ENCODE measurements at regions not wholly inside any gene's neighbourhood (a gene's known extent, or its start where the extent isn't known, plus 50 kb on each side); places are given as distances from the start of the nearest gene placed in this dataset.
"Not testable (repeated sequence)": the region's sequence is repeated elsewhere in the genome, so short reads cannot be mapped to it uniquely, and the experiment has no call there.

DNA sequence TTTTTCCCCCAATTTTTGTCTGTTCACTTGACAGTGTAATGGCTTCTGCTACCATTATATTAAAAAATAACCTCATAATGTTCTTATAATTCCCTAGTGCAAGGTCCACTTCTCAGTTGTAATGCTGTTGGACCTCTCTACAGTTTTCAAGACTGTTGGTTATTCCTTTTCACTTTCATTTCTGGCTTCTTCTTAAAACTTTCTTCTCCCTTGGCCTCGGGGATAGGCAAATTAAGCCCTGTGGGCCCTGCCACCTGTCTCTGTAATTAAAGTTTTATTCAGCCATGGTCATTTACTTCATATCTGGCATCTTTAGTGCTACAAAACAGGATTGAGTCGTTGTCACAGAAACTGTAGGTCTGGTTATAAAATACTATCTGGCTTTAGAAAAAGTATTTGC lies 313.5 kb downstream of the KLF12 start:
- no peak overlapping the region for H3K4me2 ChIP-seq
- TF ChIP-seq Cebpa-rat (IDR thresholded peaks at IDR 0.05), result no peak
- H3K9ac ChIP-seq, result no peak overlapping the region
- peaks cover 0 to 6% (median 0%) of the 10 kb centered on the region in 11 experiments; a peak in 1 of 22 replicates for H3K9me3 ChIP-seq (replicated peaks in 1 of 11)
- no peaks in the 10 kb centered on the region; a peak in 1 of 22 replicates for H4K20me1 ChIP-seq
- H3K36me3 ChIP-seq, result peaks cover 0 to 38% (median 19%) of the 10 kb centered on the region in 11 experiments; a peak in 14 of 22 replicates
- no peaks in the 10 kb centered on the region for H3K4me1 ChIP-seq
- no peak overlapping the region for H3K27ac ChIP-seq
- no peak overlapping the region for H3K4me3 ChIP-seq
- H3K27me3 ChIP-seq, result no peaks in the 10 kb centered on the region

DNA sequence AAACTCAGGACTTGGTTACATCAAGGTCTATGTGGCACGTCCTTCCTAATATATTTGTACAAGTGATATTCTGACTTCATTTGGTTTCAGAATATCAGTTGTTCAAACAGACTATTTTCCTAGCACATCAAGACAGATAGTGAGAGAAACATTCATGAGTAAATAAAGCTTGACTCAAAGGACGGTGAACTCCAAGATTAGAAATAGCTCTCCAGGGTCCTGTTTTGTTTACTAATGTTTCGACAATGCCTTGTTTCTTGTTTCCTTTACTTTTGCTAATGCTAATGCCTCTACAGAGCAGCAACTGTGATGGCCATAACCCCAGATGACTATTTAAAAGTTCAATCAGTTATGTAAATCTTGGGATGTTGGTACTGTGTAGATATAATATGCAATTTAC lies 313.9 kb downstream of the KLF12 start:
- no peaks in the 10 kb centered on the region; a peak in 1 of 22 replicates for H4K20me1 ChIP-seq
- peaks cover 0 to 5% (median 0%) of the 10 kb centered on the region in 11 experiments; a peak in 1 of 22 replicates for H3K9me3 ChIP-seq (replicated peaks in 1 of 11)
- no peaks in the 10 kb centered on the region for H3K27me3 ChIP-seq
- TF ChIP-seq Cebpa-rat (IDR thresholded peaks at IDR 0.05), result no peak
- no peak overlapping the region for H3K4me2 ChIP-seq
- H3K36me3 ChIP-seq, result peaks cover 0 to 34% (median 15%) of the 10 kb centered on the region in 11 experiments; a peak in 14 of 22 replicates
- no peak overlapping the region for H3K4me3 ChIP-seq
- H3K4me1 ChIP-seq, result no peaks in the 10 kb centered on the region
- H3K9ac ChIP-seq, result no peak overlapping the region
- H3K27ac ChIP-seq, result no peak overlapping the region

DNA sequence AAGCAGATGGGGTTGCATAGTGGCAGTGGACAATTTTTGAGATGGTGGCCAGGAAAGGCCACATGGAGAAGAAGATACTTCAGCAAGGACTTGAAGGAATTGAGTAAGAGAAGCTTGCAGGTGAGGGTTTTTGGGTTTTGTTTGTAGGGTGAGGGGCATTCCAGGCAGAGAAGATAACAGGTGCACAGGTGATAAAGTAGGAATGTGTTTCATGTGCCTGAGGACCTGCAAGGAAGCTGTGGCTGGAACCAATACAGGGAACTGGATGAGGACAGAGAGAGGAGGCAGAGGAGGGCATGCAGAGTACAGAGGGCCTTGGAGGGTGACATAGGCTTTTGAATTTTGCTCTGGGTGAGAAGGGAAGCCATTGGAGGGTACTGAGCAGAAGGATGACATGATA lies 314.5 kb downstream of the KLF12 start:
- Histone ChIP-seq H3K27me3 (no peaks in the 10 kb centered on the region), H3K4me3 (no peak overlapping the region), H4K20me1 (no peaks in the 10 kb centered on the region; a peak in 1 of 22 replicates), H3K27ac (no peak overlapping the region), H3K4me1 (no peaks in the 10 kb centered on the region), H3K9me3 (replicated peaks in 1 of 11) (no peaks in the 10 kb centered on the region), H3K36me3 (peaks cover 0 to 28% (median 15%) of the 10 kb centered on the region in 11 experiments; a peak in 13 of 22 replicates), H3K9ac (no peak overlapping the region), H3K4me2 (no peak overlapping the region)
- no peak for TF ChIP-seq Cebpa-rat (IDR thresholded peaks at IDR 0.05)

DNA sequence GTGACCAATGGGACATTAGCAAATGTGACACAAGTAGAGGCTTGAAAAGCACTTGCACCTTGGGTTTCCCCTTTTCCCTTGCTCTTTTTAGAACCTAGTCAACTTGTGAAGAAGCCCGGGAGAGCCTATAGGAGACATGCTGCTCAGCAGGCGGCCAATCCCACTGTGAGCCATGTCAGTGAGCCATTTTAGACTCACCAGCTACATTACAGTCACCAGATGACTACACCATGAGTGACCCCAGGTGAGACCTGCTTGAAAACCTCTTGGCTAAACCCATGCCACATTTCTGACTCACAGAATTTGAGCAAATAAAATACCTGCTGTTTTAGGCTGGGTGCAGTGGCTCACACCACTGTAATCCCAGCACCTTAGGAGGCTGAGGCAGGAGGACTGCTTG lies 317.5 kb downstream of the KLF12 start:
- Histone ChIP-seq H3K9ac (no peak overlapping the region), H3K36me3 (peaks cover 0 to 36% (median 20%) of the 10 kb centered on the region in 11 experiments; a peak in 15 of 22 replicates), H3K9me3 (replicated peaks in 1 of 11) (no peaks in the 10 kb centered on the region), H3K27me3 (no peaks in the 10 kb centered on the region), H4K20me1 (no peaks in the 10 kb centered on the region; a peak in 1 of 22 replicates), H3K4me2 (no peak overlapping the region), H3K27ac (no peak overlapping the region), H3K4me1 (no peaks in the 10 kb centered on the region), H3K4me3 (no peak overlapping the region)
- no peak for TF ChIP-seq Cebpa-rat (IDR thresholded peaks at IDR 0.05)

DNA sequence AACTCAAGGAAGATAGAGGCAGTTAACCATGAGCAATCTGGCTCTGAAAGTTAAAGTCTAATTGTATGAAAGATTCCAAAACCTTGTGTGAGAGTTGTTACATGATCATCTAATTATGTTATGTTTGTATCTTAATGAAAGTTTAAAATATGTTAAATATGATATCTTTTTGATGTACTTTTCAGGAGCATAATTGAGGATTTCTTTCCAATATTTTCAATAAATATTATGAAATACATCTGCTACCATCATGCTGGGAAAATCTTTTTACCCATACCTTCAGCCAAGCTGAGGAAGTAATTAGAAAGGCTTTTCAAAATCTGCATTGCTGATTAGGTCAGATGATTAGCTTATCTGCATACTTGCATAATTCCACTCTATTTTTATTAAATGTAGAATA lies 318.4 kb downstream of the KLF12 start:
- Histone ChIP-seq H3K27ac (no peak overlapping the region), H3K27me3 (no peaks in the 10 kb centered on the region), H3K36me3 (peaks cover 0 to 36% (median 20%) of the 10 kb centered on the region in 11 experiments; a peak in 15 of 22 replicates), H4K20me1 (no peaks in the 10 kb centered on the region; a peak in 1 of 22 replicates), H3K4me2 (no peak overlapping the region), H3K4me3 (no peak overlapping the region), H3K9ac (no peak overlapping the region), H3K9me3 (replicated peaks in 1 of 11) (no peaks in the 10 kb centered on the region), H3K4me1 (no peaks in the 10 kb centered on the region)
- TF ChIP-seq Cebpa-rat (IDR thresholded peaks at IDR 0.05), result no peak

DNA sequence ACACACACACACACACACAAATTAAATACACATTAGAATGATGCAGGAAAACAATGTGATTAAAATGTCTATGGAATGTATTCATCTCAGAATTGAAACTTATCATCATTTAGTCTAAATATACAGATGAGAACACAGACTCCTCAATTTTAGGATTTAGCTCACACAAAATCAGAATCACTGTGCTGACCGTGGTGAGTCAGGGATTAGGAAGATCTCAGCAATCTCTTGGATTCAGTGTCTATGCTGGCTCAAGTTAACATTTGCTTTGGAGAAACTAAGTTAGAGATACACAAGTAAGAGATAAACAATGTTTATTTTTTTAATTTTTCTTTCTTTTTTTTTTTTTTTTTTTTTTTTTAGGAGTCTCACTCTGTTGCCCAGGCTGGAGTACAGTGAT lies 323.6 kb downstream of the KLF12 start:
- no peak overlapping the region for H3K27ac ChIP-seq
- no peak overlapping the region for H3K9ac ChIP-seq
- no peak overlapping the region for H3K4me3 ChIP-seq
- TF ChIP-seq Cebpa-rat (IDR thresholded peaks at IDR 0.05), result no peak
- H3K36me3 ChIP-seq, result peaks cover 4 to 45% (median 14%) of the 10 kb centered on the region in 11 experiments; a peak in 16 of 22 replicates
- H3K9me3 ChIP-seq (replicated peaks in 1 of 11), result peaks cover 0 to 4% (median 0%) of the 10 kb centered on the region in 11 experiments; a peak in 1 of 22 replicates
- no peaks in the 10 kb centered on the region for H3K4me1 ChIP-seq
- H3K4me2 ChIP-seq, result no peak overlapping the region
- H3K27me3 ChIP-seq, result no peaks in the 10 kb centered on the region
- H4K20me1 ChIP-seq, result no peaks in the 10 kb centered on the region

DNA sequence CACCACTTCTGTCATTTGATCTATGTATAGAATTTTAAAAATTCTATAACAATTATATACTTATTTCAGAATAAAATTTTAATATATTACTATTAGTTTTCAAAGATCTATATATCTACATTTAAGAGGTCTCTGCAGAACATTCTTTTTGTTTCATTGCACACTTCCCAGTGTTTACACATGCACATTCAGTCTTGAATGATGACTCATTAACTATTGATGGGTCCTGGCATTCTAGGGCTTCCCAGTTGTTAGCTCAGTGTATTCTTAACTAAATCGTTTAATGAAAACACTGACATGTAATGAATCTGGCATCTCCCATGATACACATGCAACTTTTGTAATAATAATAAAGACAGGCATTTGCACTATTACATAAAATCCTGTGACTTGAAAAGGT lies 324.6 kb downstream of the KLF12 start:
- peaks cover 0 to 4% (median 0%) of the 10 kb centered on the region in 11 experiments; a peak in 1 of 22 replicates for H3K9me3 ChIP-seq (replicated peaks in 1 of 11)
- H3K36me3 ChIP-seq, result peaks cover 4 to 48% (median 14%) of the 10 kb centered on the region in 11 experiments; a peak in 16 of 22 replicates
- H3K9ac ChIP-seq, result no peak overlapping the region
- TF ChIP-seq Cebpa-rat (IDR thresholded peaks at IDR 0.05), result no peak
- no peak overlapping the region for H3K27ac ChIP-seq
- H3K4me2 ChIP-seq, result no peak overlapping the region
- no peaks in the 10 kb centered on the region for H3K27me3 ChIP-seq
- no peaks in the 10 kb centered on the region for H3K4me1 ChIP-seq
- H4K20me1 ChIP-seq, result no peaks in the 10 kb centered on the region
- no peak overlapping the region for H3K4me3 ChIP-seq

DNA sequence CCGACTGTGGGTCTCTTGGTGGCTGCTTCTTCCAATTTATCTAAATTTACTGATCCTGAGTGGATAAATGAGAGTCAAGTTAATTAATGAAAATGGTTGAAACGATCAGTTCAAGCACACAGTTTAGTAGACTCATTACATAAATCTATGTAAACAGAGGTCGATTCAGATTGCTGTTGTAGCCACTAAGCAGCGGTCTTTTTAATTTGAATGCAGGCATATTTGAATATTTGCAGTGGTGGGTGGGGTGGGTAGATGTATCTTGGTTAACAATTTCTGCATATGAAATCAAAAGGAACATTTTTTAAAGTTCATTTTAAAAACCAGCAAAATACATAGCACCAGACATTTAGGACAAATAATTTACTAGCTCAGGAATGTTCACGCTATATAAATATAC lies 325.9 kb downstream of the KLF12 start:
- Histone ChIP-seq H4K20me1 (no peaks in the 10 kb centered on the region), H3K36me3 (peaks cover 4 to 55% (median 13%) of the 10 kb centered on the region in 11 experiments; a peak in 16 of 22 replicates), H3K27me3 (no peaks in the 10 kb centered on the region), H3K27ac (no peak overlapping the region), H3K4me1 (no peaks in the 10 kb centered on the region), H3K4me2 (no peak overlapping the region), H3K4me3 (no peak overlapping the region), H3K9me3 (replicated peaks in 1 of 11) (peaks cover 0 to 4% (median 0%) of the 10 kb centered on the region in 11 experiments; a peak in 1 of 22 replicates), H3K9ac (no peak overlapping the region)
- TF ChIP-seq Cebpa-rat (IDR thresholded peaks at IDR 0.05), result no peak

DNA sequence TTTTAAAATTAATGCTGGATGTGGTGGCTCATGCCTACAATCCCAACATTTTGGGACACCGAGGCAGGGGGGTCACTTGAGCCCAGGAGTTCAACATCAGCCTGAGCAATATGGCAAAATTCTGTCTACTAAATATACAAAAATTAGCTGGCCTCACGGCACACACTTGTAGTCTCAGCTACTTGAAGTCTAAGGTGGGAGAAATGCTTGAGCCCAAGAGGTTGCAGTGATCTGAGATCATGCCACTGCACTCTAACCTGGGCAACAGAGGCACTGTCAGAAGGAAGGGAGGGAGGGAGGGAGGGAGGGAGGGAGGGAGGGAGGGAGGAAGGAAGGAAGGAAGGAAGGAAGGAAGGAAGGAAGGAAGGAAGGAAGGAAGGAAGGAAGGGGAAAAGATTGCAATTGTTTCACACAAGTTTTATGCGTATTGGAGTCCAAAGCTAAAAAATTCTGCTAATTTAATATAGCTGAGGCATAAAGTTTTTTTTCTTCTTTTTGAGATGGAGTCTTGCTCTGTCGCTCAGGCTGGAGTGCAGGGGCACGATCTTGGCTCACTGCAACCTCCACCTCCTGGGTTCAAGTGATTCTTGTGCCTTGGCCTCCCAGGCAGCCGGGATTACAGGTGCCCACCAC lies 328.8 kb downstream of the KLF12 start:
- H3K9ac ChIP-seq; H4K20me1 ChIP-seq; H3K4me3 ChIP-seq; H3K27ac ChIP-seq; H3K27me3 ChIP-seq; H3K4me2 ChIP-seq; H3K9me3 ChIP-seq (replicated peaks in 1 of 11); H3K4me1 ChIP-seq: not testable (repeated sequence)
- peaks cover 0 to 49% (median 12%) of the 10 kb centered on the region in 11 experiments; a peak in 14 of 22 replicates for H3K36me3 ChIP-seq

DNA sequence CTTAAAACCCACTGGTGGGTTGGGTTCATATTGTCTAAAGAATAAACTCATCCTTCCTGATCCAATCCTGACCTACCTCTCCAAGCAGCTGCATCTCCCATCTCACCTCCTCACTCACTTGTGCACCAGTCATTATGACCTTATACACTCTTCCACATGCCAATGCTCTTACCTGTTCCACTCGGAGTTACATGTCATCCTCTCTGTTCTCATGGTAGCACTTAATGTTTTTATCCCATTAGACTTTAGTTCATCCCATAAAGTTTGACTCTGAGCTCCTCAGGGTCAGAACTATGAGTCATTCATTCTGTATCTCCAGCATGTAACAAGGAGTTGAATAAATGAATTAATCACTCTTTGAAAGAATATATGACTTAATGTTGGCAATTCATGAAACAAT lies 330.2 kb downstream of the KLF12 start:
- TF ChIP-seq Cebpa-rat (IDR thresholded peaks at IDR 0.05), result no peak
- Histone ChIP-seq H3K9me3 (replicated peaks in 1 of 11) (peaks cover 0 to 6% (median 0%) of the 10 kb centered on the region in 11 experiments; a peak in 4 of 22 replicates), H4K20me1 (no peaks in the 10 kb centered on the region), H3K4me3 (no peak overlapping the region), H3K36me3 (peaks cover 0 to 41% (median 12%) of the 10 kb centered on the region in 11 experiments; a peak in 14 of 22 replicates), H3K4me1 (no peaks in the 10 kb centered on the region), H3K27ac (no peak overlapping the region), H3K27me3 (no peaks in the 10 kb centered on the region), H3K4me2 (no peak overlapping the region), H3K9ac (no peak overlapping the region)

All from BLaER1 treated with 17β-estradiol and CSF1 and Interleukin-3, amounts not matched to agents 10 nM and 100 nM (cell line).